ENCODE measurements at regions not wholly inside any gene's neighbourhood (a gene's known extent, or its start where the extent isn't known, plus 50 kb on each side); places are given as distances from the start of the nearest gene placed in this dataset.
A peak's percentile ranks its signal among the peaks of the same experiment; 100 is the strongest.

DNA sequence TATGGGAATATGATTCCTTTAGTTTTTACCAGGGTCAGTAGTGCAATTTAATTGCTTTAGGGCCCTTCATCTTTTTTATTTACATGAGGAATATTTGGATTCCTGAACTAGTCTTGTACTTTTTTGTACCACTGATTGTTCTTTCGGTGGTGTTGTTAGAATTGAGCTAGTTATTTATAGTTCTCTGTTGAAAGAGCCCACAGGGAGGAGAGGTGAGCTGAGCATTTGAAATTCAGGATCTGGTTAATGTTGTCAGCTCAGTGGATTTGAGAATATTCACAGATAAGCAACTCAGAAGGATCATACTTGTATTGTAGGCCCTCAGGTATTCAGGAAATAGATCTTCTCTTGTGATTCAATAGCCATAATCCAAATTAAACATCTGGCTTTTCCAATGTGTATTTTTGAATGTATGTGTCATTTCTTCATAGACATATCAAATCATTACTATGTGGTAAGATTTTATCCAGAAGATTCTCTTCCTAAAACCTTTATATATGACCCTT is 613.2 kb downstream of the ISL1 start:
- Mint-ChIP-seq H3K9me3 (peaks cover 6% of the 10 kb centered on the region), H3K36me3 (no peaks in the 10 kb centered on the region), H3K4me3 (no peak overlapping the region), H3K27ac (no peak overlapping the region), H3K4me1 (peaks cover 4% of the 10 kb centered on the region), H3K27me3 (ENCODE audit: insufficient read depth, low read depth) (peaks cover 36% of the 10 kb centered on the region)
- Histone ChIP-seq H3K36me3 (no peaks in the 10 kb centered on the region), H2AFZ (replicated peaks) (no peak overlapping the region), H3K4me1 (peaks cover 10% of the 10 kb centered on the region), H3K4me3 (no peak overlapping the region), H3F3A (ENCODE audit: low read depth) (no peaks in the 10 kb centered on the region), H3K27ac (no peak overlapping the region), H3K9ac (no peak overlapping the region), H3K4me2 (no peak overlapping the region), H3K79me2 (ENCODE audit: low read depth) (no peaks in the 10 kb centered on the region), H4K20me1 (ENCODE audit: low read depth) (no peaks in the 10 kb centered on the region), H3K27me3 (peaks cover 41% of the 10 kb centered on the region), H3K9me3 (ENCODE audit: low read depth) (no peaks in the 10 kb centered on the region)
- TF ChIP-seq, protein P1, sequence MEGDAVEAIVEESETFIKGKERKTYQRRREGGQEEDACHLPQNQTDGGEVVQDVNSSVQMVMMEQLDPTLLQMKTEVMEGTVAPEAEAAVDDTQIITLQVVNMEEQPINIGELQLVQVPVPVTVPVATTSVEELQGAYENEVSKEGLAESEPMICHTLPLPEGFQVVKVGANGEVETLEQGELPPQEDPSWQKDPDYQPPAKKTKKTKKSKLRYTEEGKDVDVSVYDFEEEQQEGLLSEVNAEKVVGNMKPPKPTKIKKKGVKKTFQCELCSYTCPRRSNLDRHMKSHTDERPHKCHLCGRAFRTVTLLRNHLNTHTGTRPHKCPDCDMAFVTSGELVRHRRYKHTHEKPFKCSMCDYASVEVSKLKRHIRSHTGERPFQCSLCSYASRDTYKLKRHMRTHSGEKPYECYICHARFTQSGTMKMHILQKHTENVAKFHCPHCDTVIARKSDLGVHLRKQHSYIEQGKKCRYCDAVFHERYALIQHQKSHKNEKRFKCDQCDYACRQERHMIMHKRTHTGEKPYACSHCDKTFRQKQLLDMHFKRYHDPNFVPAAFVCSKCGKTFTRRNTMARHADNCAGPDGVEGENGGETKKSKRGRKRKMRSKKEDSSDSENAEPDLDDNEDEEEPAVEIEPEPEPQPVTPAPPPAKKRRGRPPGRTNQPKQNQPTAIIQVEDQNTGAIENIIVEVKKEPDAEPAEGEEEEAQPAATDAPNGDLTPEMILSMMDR (IDR thresholded peaks at IDR 0.05): no peak
- no peak for TF ChIP-seq EZH2phosphoT487 (IDR thresholded peaks at IDR 0.05)
- no peak for TF ChIP-seq EZH2 (IDR thresholded peaks at IDR 0.05)
- no peak for DNase-seq (ENCODE audit: low spot score)

DNA sequence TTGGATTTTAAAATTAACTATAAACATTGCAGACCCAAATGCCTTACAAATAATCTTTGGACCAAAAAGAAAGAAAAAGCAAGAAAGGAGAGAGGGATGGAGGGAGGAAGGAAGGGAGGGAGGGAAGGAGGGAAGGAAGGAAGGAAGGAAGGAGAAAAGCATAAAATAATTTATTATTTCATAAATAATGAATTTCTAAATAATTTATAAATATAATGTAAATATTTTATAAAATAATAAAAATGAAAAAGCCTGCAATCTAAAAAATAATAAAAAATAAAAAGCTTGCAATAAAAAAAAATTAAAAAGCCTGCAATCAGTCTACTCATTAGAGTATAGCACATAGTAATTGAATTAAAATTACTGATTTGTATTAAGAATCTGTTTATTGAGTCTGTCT is 614.3 kb downstream of the ISL1 start:
- peaks cover 10% of the 10 kb centered on the region for H3K4me1 ChIP-seq
- peaks cover 6% of the 10 kb centered on the region for H3K9me3 Mint-ChIP-seq
- peaks cover 4% of the 10 kb centered on the region for H3K4me1 Mint-ChIP-seq
- H3K27me3 ChIP-seq: peaks cover 41% of the 10 kb centered on the region
- peaks cover 42% of the 10 kb centered on the region for H3K27me3 Mint-ChIP-seq (ENCODE audit: insufficient read depth, low read depth)
- DNase-seq (ENCODE audit: low spot score): no peak
- no peak overlapping the region for H2AFZ ChIP-seq (replicated peaks)
- H3K4me3 Mint-ChIP-seq: no peak overlapping the region
- H3K79me2 ChIP-seq (ENCODE audit: low read depth): no peaks in the 10 kb centered on the region
- H3K27ac Mint-ChIP-seq: no peak overlapping the region
- H3K9me3 ChIP-seq (ENCODE audit: low read depth): no peaks in the 10 kb centered on the region
- no peak overlapping the region for H3K9ac ChIP-seq
- H4K20me1 ChIP-seq (ENCODE audit: low read depth): no peaks in the 10 kb centered on the region
- no peak overlapping the region for H3K27ac ChIP-seq
- H3K36me3 ChIP-seq: no peaks in the 10 kb centered on the region
- H3F3A ChIP-seq (ENCODE audit: low read depth): no peaks in the 10 kb centered on the region
- TF ChIP-seq EZH2 (IDR thresholded peaks at IDR 0.05) (no peak), EZH2phosphoT487 (IDR thresholded peaks at IDR 0.05) (no peak)
- TF ChIP-seq, protein P1 (IDR thresholded peaks at IDR 0.05): no peak
- no peaks in the 10 kb centered on the region for H3K36me3 Mint-ChIP-seq
- no peak overlapping the region for H3K4me3 ChIP-seq
- peak overlapping the region; percentile 44 for H3K4me2 ChIP-seq

DNA sequence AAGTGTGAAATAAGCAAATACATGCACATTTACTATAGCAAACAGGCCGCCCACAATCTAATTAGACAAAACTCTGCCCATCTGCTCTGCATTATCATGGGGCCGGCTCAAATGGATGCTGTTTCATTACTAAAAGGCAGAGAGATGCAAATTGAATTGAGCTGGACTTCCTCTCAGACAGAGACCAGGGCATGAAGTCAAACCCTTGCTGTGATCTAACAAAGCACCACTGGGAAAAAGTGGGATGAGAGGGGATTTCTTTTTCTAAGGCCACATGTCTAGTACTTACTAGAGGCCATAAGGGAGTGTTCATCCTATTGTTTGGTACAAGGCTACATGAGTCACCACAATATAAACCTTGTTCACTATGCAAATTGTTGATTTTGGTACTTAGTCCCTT is 614.7 kb downstream of the ISL1 start:
- Histone ChIP-seq H3K79me2 (ENCODE audit: low read depth) (no peaks in the 10 kb centered on the region), H3K4me3 (no peak overlapping the region), H3K9ac (no peak overlapping the region), H4K20me1 (ENCODE audit: low read depth) (no peaks in the 10 kb centered on the region), H3K36me3 (no peaks in the 10 kb centered on the region), H3K4me1 (peaks cover 10% of the 10 kb centered on the region), H3K27me3 (peaks cover 41% of the 10 kb centered on the region), H2AFZ (replicated peaks) (no peak overlapping the region), H3F3A (ENCODE audit: low read depth) (no peaks in the 10 kb centered on the region), H3K27ac (no peak overlapping the region), H3K4me2 (peak overlapping the region; percentile 44), H3K9me3 (ENCODE audit: low read depth) (no peaks in the 10 kb centered on the region)
- Mint-ChIP-seq H3K27me3 (ENCODE audit: insufficient read depth, low read depth) (peaks cover 42% of the 10 kb centered on the region), H3K4me3 (no peak overlapping the region), H3K9me3 (peaks cover 6% of the 10 kb centered on the region), H3K27ac (no peak overlapping the region), H3K4me1 (peaks cover 4% of the 10 kb centered on the region), H3K36me3 (no peaks in the 10 kb centered on the region)
- DNase-seq (ENCODE audit: low spot score): peak; percentile 74
- TF ChIP-seq EZH2phosphoT487 (IDR thresholded peaks at IDR 0.05) (peak; percentile 95), EZH2 (IDR thresholded peaks at IDR 0.05) (no peak)
- TF ChIP-seq, protein P1 (IDR thresholded peaks at IDR 0.05): no peak
